ENCODE measurements at regions not wholly inside any gene's neighbourhood (a gene's known extent, or its start where the extent isn't known, plus 50 kb on each side); places are given as distances from the start of the nearest gene placed in this dataset.

- Histone ChIP-seq H3K23ac (ENCODE audit: low read length) (no peak overlapping the region), H3K79me1 (ENCODE audit: low read length) (no peaks in the 10 kb centered on the region), H3K4me3 (ENCODE audit: low read depth, low read length) (no peak overlapping the region), H3K9me3 (ENCODE audit: insufficient read depth, low read depth, low read length) (no peaks in the 10 kb centered on the region), H2AFZ (ENCODE audit: insufficient read depth, low read length, poor library complexity) (no peak overlapping the region), H3K9ac (ENCODE audit: low read length) (no peak overlapping the region), H2AK5ac (ENCODE audit: low read length) (no peak overlapping the region), H3K4me2 (ENCODE audit: low read length) (no peak overlapping the region), H2BK5ac (ENCODE audit: low read depth, low read length, poor library complexity) (no peak overlapping the region), H3K27me3 (ENCODE audit: insufficient read depth, low read length) (no peaks in the 10 kb centered on the region), H3K27ac (ENCODE audit: low read depth, low read length) (no peak overlapping the region), H4K8ac (ENCODE audit: low read depth, low read length) (no peak overlapping the region), H3K4ac (ENCODE audit: low read depth, low read length) (no peak overlapping the region), H3K18ac (ENCODE audit: low read length) (no peak overlapping the region), H3K79me2 (ENCODE audit: control insufficient read depth, insufficient read depth, low read length, poor library complexity) (no peaks in the 10 kb centered on the region), H2BK12ac (ENCODE audit: low read length) (no peak overlapping the region), H3K4me1 (ENCODE audit: control insufficient read depth in 1 of 2, insufficient read depth in 2 of 2, low read length in 2 of 2) (no peaks in the 10 kb centered on the region), H3K36me3 (ENCODE audit: control insufficient read depth in 1 of 2, insufficient read depth in 2 of 2, low read length in 2 of 2) (peaks cover 0 to 1% of the 10 kb centered on the region in 2 experiments), H2BK120ac (ENCODE audit: insufficient read depth, low read length, poor library complexity) (no peak overlapping the region), H3K14ac (ENCODE audit: low read length) (no peak overlapping the region), H4K12ac (ENCODE audit: low read depth, low read length) (no peak overlapping the region), H4K91ac (ENCODE audit: low read depth, low read length) (no peak overlapping the region)
- DNase-seq: no peak
- no CpG with 5 or more reads among the region's 2 CpGs for WGBS (ENCODE audit: extremely low coverage, insufficient coverage, insufficient read length)
Measured at GRCh38 chr5:88051148-88051547, 217.5 kb downstream of the TMEM161B start.

DNA sequence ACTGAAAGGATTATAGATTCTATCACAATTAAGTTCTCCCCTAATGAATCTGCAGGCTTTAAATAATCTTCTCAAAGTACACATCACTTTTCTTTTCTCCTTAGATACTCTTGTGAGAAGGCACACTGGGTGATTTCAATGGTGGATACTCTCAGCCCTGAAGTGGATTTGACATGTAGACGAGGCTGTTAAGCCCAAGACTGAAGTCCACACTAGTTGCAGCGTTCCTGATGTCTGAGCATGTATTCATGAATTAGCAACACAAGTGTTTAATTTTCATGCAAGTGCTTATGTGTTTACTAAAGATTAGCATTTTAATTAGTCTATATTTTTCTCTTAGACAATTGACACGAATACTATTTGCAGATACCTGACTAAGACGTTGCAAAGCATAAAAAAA, 218.9 kb downstream of the TMEM161B start:
- Histone ChIP-seq H2BK5ac (ENCODE audit: low read depth, low read length, poor library complexity) (no peak overlapping the region), H3K79me2 (ENCODE audit: control insufficient read depth, insufficient read depth, low read length, poor library complexity) (no peaks in the 10 kb centered on the region), H4K12ac (ENCODE audit: low read depth, low read length) (no peak overlapping the region), H3K9me3 (ENCODE audit: insufficient read depth, low read depth, low read length) (no peaks in the 10 kb centered on the region), H3K27me3 (ENCODE audit: insufficient read depth, low read length) (no peaks in the 10 kb centered on the region), H3K18ac (ENCODE audit: low read length) (no peak overlapping the region), H3K4me1 (ENCODE audit: control insufficient read depth in 1 of 2, insufficient read depth in 2 of 2, low read length in 2 of 2) (no peaks in the 10 kb centered on the region), H3K4me3 (ENCODE audit: low read depth, low read length) (no peak overlapping the region), H3K14ac (ENCODE audit: low read length) (no peak overlapping the region), H2AK5ac (ENCODE audit: low read length) (no peak overlapping the region), H3K79me1 (ENCODE audit: low read length) (no peaks in the 10 kb centered on the region), H3K9ac (ENCODE audit: low read length) (no peak overlapping the region), H2BK12ac (ENCODE audit: low read length) (no peak overlapping the region), H3K27ac (ENCODE audit: low read depth, low read length) (no peak overlapping the region), H3K36me3 (ENCODE audit: control insufficient read depth in 1 of 2, insufficient read depth in 2 of 2, low read length in 2 of 2) (peaks cover 0 to 1% of the 10 kb centered on the region in 2 experiments), H3K4ac (ENCODE audit: low read depth, low read length) (no peak overlapping the region), H4K8ac (ENCODE audit: low read depth, low read length) (no peak overlapping the region), H2BK120ac (ENCODE audit: insufficient read depth, low read length, poor library complexity) (no peak overlapping the region), H4K91ac (ENCODE audit: low read depth, low read length) (no peak overlapping the region), H2AFZ (ENCODE audit: insufficient read depth, low read length, poor library complexity) (no peak overlapping the region), H3K4me2 (ENCODE audit: low read length) (no peak overlapping the region), H3K23ac (ENCODE audit: low read length) (no peak overlapping the region)
- WGBS (ENCODE audit: extremely low coverage, insufficient coverage, insufficient read length): no CpG with 5 or more reads among the region's 4 CpGs
- DNase-seq: no peak

- H3K4me2 ChIP-seq (ENCODE audit: low read length): no peak overlapping the region
- H4K12ac ChIP-seq (ENCODE audit: low read depth, low read length): no peak overlapping the region
- no peak overlapping the region for H2AK5ac ChIP-seq (ENCODE audit: low read length)
- H4K91ac ChIP-seq (ENCODE audit: low read depth, low read length): no peak overlapping the region
- DNase-seq: no peak
- no peak overlapping the region for H3K9ac ChIP-seq (ENCODE audit: low read length)
- WGBS (ENCODE audit: extremely low coverage, insufficient coverage, insufficient read length): no CpG with 5 or more reads among the region's 3 CpGs
- no peak overlapping the region for H2BK12ac ChIP-seq (ENCODE audit: low read length)
- H3K27me3 ChIP-seq (ENCODE audit: insufficient read depth, low read length): no peaks in the 10 kb centered on the region
- no peak overlapping the region for H2AFZ ChIP-seq (ENCODE audit: insufficient read depth, low read length, poor library complexity)
- H4K8ac ChIP-seq (ENCODE audit: low read depth, low read length): no peak overlapping the region
- no peak overlapping the region for H3K23ac ChIP-seq (ENCODE audit: low read length)
- no peak overlapping the region for H3K4me3 ChIP-seq (ENCODE audit: low read depth, low read length)
- H3K79me2 ChIP-seq (ENCODE audit: control insufficient read depth, insufficient read depth, low read length, poor library complexity): no peaks in the 10 kb centered on the region
- H3K9me3 ChIP-seq (ENCODE audit: insufficient read depth, low read depth, low read length): no peaks in the 10 kb centered on the region
- no peak overlapping the region for H2BK5ac ChIP-seq (ENCODE audit: low read depth, low read length, poor library complexity)
- H3K79me1 ChIP-seq (ENCODE audit: low read length): no peaks in the 10 kb centered on the region
- no peak overlapping the region for H3K4ac ChIP-seq (ENCODE audit: low read depth, low read length)
- H3K36me3 ChIP-seq (ENCODE audit: control insufficient read depth in 1 of 2, insufficient read depth in 2 of 2, low read length in 2 of 2): peaks cover 0 to 1% of the 10 kb centered on the region in 2 experiments
- H3K27ac ChIP-seq (ENCODE audit: low read depth, low read length): no peak overlapping the region
- H3K4me1 ChIP-seq (ENCODE audit: control insufficient read depth in 1 of 2, insufficient read depth in 2 of 2, low read length in 2 of 2): no peaks in the 10 kb centered on the region
- H3K18ac ChIP-seq (ENCODE audit: low read length): no peak overlapping the region
- H2BK120ac ChIP-seq (ENCODE audit: insufficient read depth, low read length, poor library complexity): no peak overlapping the region
- H3K14ac ChIP-seq (ENCODE audit: low read length): no peak overlapping the region
Measured at GRCh38 chr5:88049156-88049555, 219.5 kb downstream of the TMEM161B start.

DNA sequence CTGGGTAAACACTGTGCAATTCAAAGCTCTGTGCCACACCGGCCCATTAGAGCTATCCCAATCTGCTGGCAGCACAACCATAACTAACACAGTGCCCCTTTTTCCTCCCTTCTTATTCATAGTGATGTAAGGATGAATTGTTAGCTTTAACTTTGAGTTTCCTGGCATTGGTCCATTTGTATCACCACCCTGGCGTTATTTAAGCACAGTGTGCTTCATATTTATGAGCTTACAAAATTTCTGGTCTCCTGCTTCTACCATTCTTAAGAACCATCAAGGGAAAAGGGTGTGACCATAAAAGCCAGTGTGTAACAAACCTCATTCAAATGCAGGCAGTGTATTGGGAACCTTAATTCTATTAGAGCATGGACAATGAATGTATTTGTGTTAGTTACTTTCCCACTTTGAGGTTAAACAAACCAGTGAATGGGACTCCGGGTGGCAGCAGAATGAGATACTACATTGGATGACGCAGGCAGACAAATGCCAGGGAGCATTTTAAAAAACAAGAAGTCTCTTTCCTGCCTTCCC, 222.6 kb downstream of the TMEM161B start:
- Histone ChIP-seq H3K4ac (ENCODE audit: low read depth, low read length) (no peak overlapping the region), H3K9ac (ENCODE audit: low read length) (no peak overlapping the region), H2AFZ (ENCODE audit: insufficient read depth, low read length, poor library complexity) (no peak overlapping the region), H3K27me3 (ENCODE audit: insufficient read depth, low read length) (no peaks in the 10 kb centered on the region), H3K9me3 (ENCODE audit: insufficient read depth, low read depth, low read length) (no peaks in the 10 kb centered on the region), H3K23ac (ENCODE audit: low read length) (no peak overlapping the region), H3K79me2 (ENCODE audit: control insufficient read depth, insufficient read depth, low read length, poor library complexity) (no peaks in the 10 kb centered on the region), H3K79me1 (ENCODE audit: low read length) (no peaks in the 10 kb centered on the region), H3K27ac (ENCODE audit: low read depth, low read length) (no peak overlapping the region), H3K4me2 (ENCODE audit: low read length) (no peak overlapping the region), H3K18ac (ENCODE audit: low read length) (no peak overlapping the region), H4K91ac (ENCODE audit: low read depth, low read length) (no peak overlapping the region), H3K4me1 (ENCODE audit: control insufficient read depth in 1 of 2, insufficient read depth in 2 of 2, low read length in 2 of 2) (no peaks in the 10 kb centered on the region), H4K8ac (ENCODE audit: low read depth, low read length) (no peak overlapping the region), H2BK5ac (ENCODE audit: low read depth, low read length, poor library complexity) (no peak overlapping the region), H3K14ac (ENCODE audit: low read length) (no peak overlapping the region), H2BK120ac (ENCODE audit: insufficient read depth, low read length, poor library complexity) (no peak overlapping the region), H4K12ac (ENCODE audit: low read depth, low read length) (no peak overlapping the region), H3K4me3 (ENCODE audit: low read depth, low read length) (no peak overlapping the region), H3K36me3 (ENCODE audit: control insufficient read depth in 1 of 2, insufficient read depth in 2 of 2, low read length in 2 of 2) (peaks cover 0 to 1% of the 10 kb centered on the region in 2 experiments), H2AK5ac (ENCODE audit: low read length) (no peak overlapping the region), H2BK12ac (ENCODE audit: low read length) (no peak overlapping the region)
- no CpG with 5 or more reads among the region's 4 CpGs for WGBS (ENCODE audit: extremely low coverage, insufficient coverage, insufficient read length)
- DNase-seq: no peak

All from trophoblast cell (in vitro differentiated cells and primary cell).